Endothelial cell of umbilical vein (primary cell): ENCODE measurements at regions not wholly inside any gene's neighbourhood (a gene's known extent, or its start where the extent isn't known, plus 50 kb on each side); places are given as distances from the start of the nearest gene placed in this dataset.

Experiments used
- BruUV-seq: library from RNA; stranded (reverse); fragments of 400-500 nt; replicated peaks from 2 replicates; lab custom pipeline; 2021; lab: Mats Ljungman, UMichigan
- CTCF ChIA-PET: fragments of 300-600, 350-600 bp; sonication (Branson Sonifier 250); formaldehyde crosslinking; loops from one replicate; lab custom pipeline; 2021; ENCODE audit warnings: antibody characterized with exemption, inconsistent platforms; lab: Charles Lee
- POLR2A ChIA-PET: fragments of 300-600, 350-600 bp; sonication (Branson Sonifier 250); formaldehyde crosslinking; loops from one replicate; lab custom pipeline; 2021; ENCODE audit warnings: antibody characterized with exemption, inconsistent platforms; lab: Charles Lee
- DNase-seq: peaks from one replicate; pipeline ENCODE4 v3.0.0-alpha.2; 2011; ENCODE audit warnings: low read depth, low spot score
- FAIRE-seq: peaks from 2 replicates; lab custom pipeline; 2011; peaks lifted over from hg19 to GRCh38; lab: Jason Lieb, UNC
- H2AFZ ChIP-seq: 2 replicates; pipeline ENCODE4 v1.6.0; 2012; ENCODE audit warnings: low read depth, low read length, control low read depth, inconsistent platforms
- H3K27ac ChIP-seq: 2 replicates; pipeline ENCODE4 v1.5.1; 2011; ENCODE audit warnings: low read depth, mild to moderate bottlenecking, control low read depth, low read length, moderate library complexity; ENCODE audit not compliant: insufficient read depth
- H3K27me3 ChIP-seq, 2 experiments: 2 replicates each; pipeline versions ENCODE4 v1.6.0 to v1.6.1; 2011; ENCODE audit warnings: low read length in 2 of 2, mixed read lengths in 1 of 2; ENCODE audit not compliant: control insufficient read depth in 2 of 2, insufficient read depth in 2 of 2
- H3K36me3 ChIP-seq, 2 experiments: 2 replicates in 1 of 2; 3 replicates in 1 of 2; pipeline ENCODE4 v1.5.1; 2011; ENCODE audit warnings: low read length in 2 of 2, mild to moderate bottlenecking in 1 of 2, moderate library complexity in 1 of 2; ENCODE audit not compliant: control insufficient read depth in 2 of 2, insufficient read depth in 2 of 2; ENCODE audit errors: extremely low read depth in 1 of 2
- H3K4me1 ChIP-seq: 3 replicates; pipeline ENCODE4 v1.5.1; 2011; ENCODE audit warnings: mild to moderate bottlenecking, low read length; ENCODE audit not compliant: control insufficient read depth, insufficient read depth; ENCODE audit errors: extremely low read depth
- H3K4me2 ChIP-seq: 2 replicates; pipeline ENCODE4 v1.6.1; 2011; ENCODE audit warnings: low read length, control low read depth, mixed read lengths; ENCODE audit not compliant: insufficient read depth
- H3K4me3 ChIP-seq, 3 experiments: fragments of 200-600 bp in 1 of 3; sonication (generic), shearing (Covaris generic) in 1 of 3; replicated peaks in 1 of 3; 2 replicates each; pipeline ENCODE4 v1.5.1; 2011 to 2016; ENCODE audit warnings: control low read depth in 3 of 3, low read length in 3 of 3, mild to moderate bottlenecking in 2 of 3, inconsistent platforms in 1 of 3, low read depth in 1 of 3, moderate library complexity in 1 of 3; ENCODE audit not compliant: insufficient read depth in 1 of 3
- H3K79me2 ChIP-seq: 2 replicates; pipeline ENCODE4 v1.6.0; 2012; ENCODE audit warnings: low read length, inconsistent platforms; ENCODE audit not compliant: control insufficient read depth, insufficient read depth
- H3K9ac ChIP-seq: replicated peaks from 2 replicates; pipeline ENCODE3; 2011; ENCODE audit warnings: low read length, control low read depth; ENCODE audit not compliant: insufficient read depth; ENCODE audit errors: extremely low read depth
- H3K9me1 ChIP-seq: replicated peaks from 3 replicates; pipeline ENCODE4 v1.6.0; 2011; ENCODE audit warnings: mild to moderate bottlenecking, low read length; ENCODE audit not compliant: control insufficient read depth, insufficient read depth; ENCODE audit errors: extremely low read depth
- H3K9me3 ChIP-seq: replicated peaks from 2 replicates; pipeline ENCODE4 v1.5.1; 2012; ENCODE audit warnings: low read length, inconsistent platforms; ENCODE audit not compliant: control insufficient read depth, insufficient read depth
- H4K20me1 ChIP-seq: replicated peaks from 2 replicates; pipeline ENCODE3; 2011; ENCODE audit warnings: mild to moderate bottlenecking, low read length; ENCODE audit not compliant: control insufficient read depth, insufficient read depth; ENCODE audit errors: extremely low read depth
- EZH2 ChIP-seq: IDR thresholded peaks from 2 replicates; pipeline ENCODE4 v1.6.1; 2012; ENCODE audit warnings: borderline replicate concordance, low read depth, mild to moderate bottlenecking, moderate library complexity, low read length, inconsistent platforms; ENCODE audit not compliant: severe bottlenecking
- FOS ChIP-seq: IDR thresholded peaks from 2 replicates; pipeline ENCODE4 v1.6.1; 2011; ENCODE audit warnings: mild to moderate bottlenecking, low read length, moderate library complexity, borderline replicate concordance; ENCODE audit not compliant: insufficient read depth
- GATA2 ChIP-seq: IDR thresholded peaks from 2 replicates; pipeline ENCODE4 v1.7.0; 2011; ENCODE audit warnings: low read depth, mild to moderate bottlenecking, moderate library complexity, mixed read lengths, low read length; ENCODE audit not compliant: insufficient read length, insufficient read depth
- JUN ChIP-seq: IDR thresholded peaks from 2 replicates; pipeline ENCODE4 v1.6.1; 2011; ENCODE audit warnings: borderline replicate concordance, low read depth; ENCODE audit not compliant: insufficient read length, insufficient read depth
- MYC ChIP-seq: IDR thresholded peaks from one replicate; pipeline ENCODE4 v1.6.1; 2011; ENCODE audit warnings: mild to moderate bottlenecking, low read depth, low read length
- POLR2A ChIP-seq: IDR thresholded peaks from 2 replicates; pipeline ENCODE4 v1.6.1; 2012; ENCODE audit warnings: low read depth, mild to moderate bottlenecking, control low read depth, low read length
- POLR2AphosphoS5 ChIP-seq: IDR thresholded peaks from 2 replicates; pipeline ENCODE4 v1.6.1; 2012; ENCODE audit warnings: low read depth, mild to moderate bottlenecking, control low read depth, low read length, moderate library complexity; ENCODE audit not compliant: insufficient read depth
- dilution Hi-C: fragments of 300-500 bp; cut with MboI; formaldehyde crosslinking; loops from one replicate; pipeline ENCODE4 v1.15.0; 2019; ENCODE audit warnings: low sequenced_read_pairs; ENCODE audit not compliant: extremely low pct_ligation_motif_present
- intact Hi-C: fragments of 100-400 bp; cut with micrococcal nuclease; formaldehyde crosslinking; loops from one replicate; pipeline ENCODE4 v1.10.0; 2022
- TF ChIP-seq, protein P1 (sequence below): IDR thresholded peaks from 2 replicates; pipeline ENCODE4 v1.6.1; 2011; ENCODE audit not compliant: insufficient read depth, insufficient read length
- TF ChIP-seq, protein P2 (sequence below), 2 donors: IDR thresholded peaks; 1 replicate in 1 of 2; 2 replicates in 1 of 2; pipeline ENCODE4 v1.5.1; 2011; ENCODE audit warnings: low read length in 2 of 2, mild to moderate bottlenecking in 2 of 2, moderate library complexity in 2 of 2, control low read depth in 1 of 2, inconsistent platforms in 1 of 2, low read depth in 1 of 2; ENCODE audit not compliant: insufficient read depth in 1 of 2; ENCODE audit errors: extremely low read depth in 1 of 2

GRCh38 chr1:218219460-218219859 lies 65.6 kb upstream of the RRP15 start:
- peaks cover 0 to 4% of the 10 kb centered on the region in 2 experiments for H3K27me3 ChIP-seq
- H3K79me2 ChIP-seq, result no peaks in the 10 kb centered on the region
- H4K20me1 ChIP-seq, result no peaks in the 10 kb centered on the region
- intact Hi-C loops, result no loop called here
- no peaks in the 10 kb centered on the region for H3K9me3 ChIP-seq
- ChIA-PET POLR2A (no interaction called here), CTCF (interaction anchor here (0.9 kb wide), 1 partner anchor 9 kb away, joined by 3 read pairs; no protein-coding TSS in a partner anchor)
- no peaks in the 10 kb centered on the region for H3K9me1 ChIP-seq
- TF ChIP-seq POLR2AphosphoS5 (no peak), JUN (no peak), EZH2 (no peak), MYC (no peak), FOS (no peak), POLR2A (no peak), GATA2 (no peak)
- TF ChIP-seq, protein P1, sequence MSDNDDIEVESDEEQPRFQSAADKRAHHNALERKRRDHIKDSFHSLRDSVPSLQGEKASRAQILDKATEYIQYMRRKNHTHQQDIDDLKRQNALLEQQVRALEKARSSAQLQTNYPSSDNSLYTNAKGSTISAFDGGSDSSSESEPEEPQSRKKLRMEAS, result no peak
- TF ChIP-seq, protein P2, sequence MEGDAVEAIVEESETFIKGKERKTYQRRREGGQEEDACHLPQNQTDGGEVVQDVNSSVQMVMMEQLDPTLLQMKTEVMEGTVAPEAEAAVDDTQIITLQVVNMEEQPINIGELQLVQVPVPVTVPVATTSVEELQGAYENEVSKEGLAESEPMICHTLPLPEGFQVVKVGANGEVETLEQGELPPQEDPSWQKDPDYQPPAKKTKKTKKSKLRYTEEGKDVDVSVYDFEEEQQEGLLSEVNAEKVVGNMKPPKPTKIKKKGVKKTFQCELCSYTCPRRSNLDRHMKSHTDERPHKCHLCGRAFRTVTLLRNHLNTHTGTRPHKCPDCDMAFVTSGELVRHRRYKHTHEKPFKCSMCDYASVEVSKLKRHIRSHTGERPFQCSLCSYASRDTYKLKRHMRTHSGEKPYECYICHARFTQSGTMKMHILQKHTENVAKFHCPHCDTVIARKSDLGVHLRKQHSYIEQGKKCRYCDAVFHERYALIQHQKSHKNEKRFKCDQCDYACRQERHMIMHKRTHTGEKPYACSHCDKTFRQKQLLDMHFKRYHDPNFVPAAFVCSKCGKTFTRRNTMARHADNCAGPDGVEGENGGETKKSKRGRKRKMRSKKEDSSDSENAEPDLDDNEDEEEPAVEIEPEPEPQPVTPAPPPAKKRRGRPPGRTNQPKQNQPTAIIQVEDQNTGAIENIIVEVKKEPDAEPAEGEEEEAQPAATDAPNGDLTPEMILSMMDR (IDR thresholded peaks at IDR 0.05; ENCODE audit: extremely low read depth in 1 of 2, insufficient read depth in 1 of 2, low read depth in 1 of 2, low read length in 2 of 2), result no peak
- FAIRE-seq, result no peak
- H3K4me1 ChIP-seq, result no peaks in the 10 kb centered on the region
- no peak overlapping the region for H3K4me3 ChIP-seq
- no peak for DNase-seq
- no peak overlapping the region for H3K27ac ChIP-seq
- dilution Hi-C loops, result no loop called here
- no peaks in the 10 kb centered on the region for H3K36me3 ChIP-seq
- no TSS peak for BruUV-seq
- H2AFZ ChIP-seq, result no peak overlapping the region
- no peak overlapping the region for H3K9ac ChIP-seq
- H3K4me2 ChIP-seq, result no peak overlapping the region
